ENCODE measurements at regions not wholly inside any gene's neighbourhood (a gene's known extent, or its start where the extent isn't known, plus 50 kb on each side); places are given as distances from the start of the nearest gene placed in this dataset.

- TF ChIP-seq CTCF (IDR thresholded peaks at IDR 0.05): no peak
- DNase-seq (ENCODE audit: low spot score): no peak
- no peak for ATAC-seq (ENCODE audit: low FRiP score)
These were observed 104.5 kb downstream of the RBFOX3 start for GRCh38 chr17:79506150-79506870.

- no peak for TF ChIP-seq CTCF (IDR thresholded peaks at IDR 0.05)
- ATAC-seq (ENCODE audit: low FRiP score) (no peak), DNase-seq (ENCODE audit: low spot score) (no peak)
These were observed 105.7 kb downstream of the RBFOX3 start for GRCh38 chr17:79505199-79505598.

GRCh38 chr17:79504181-79504605 lies 106.7 kb downstream of the RBFOX3 start:
- no peak for TF ChIP-seq CTCF (IDR thresholded peaks at IDR 0.05)
- ATAC-seq (ENCODE audit: low FRiP score) (no peak), DNase-seq (ENCODE audit: low spot score) (no peak)

GRCh38 chr17:79503126-79503839 lies 107.6 kb downstream of the RBFOX3 start:
- ATAC-seq (ENCODE audit: low FRiP score) (no peak), DNase-seq (ENCODE audit: low spot score) (no peak)
- TF ChIP-seq CTCF (IDR thresholded peaks at IDR 0.05): no peak

GRCh38 chr17:79501910-79502309 lies 108.9 kb downstream of the RBFOX3 start:
- no peak for ATAC-seq (ENCODE audit: low FRiP score)
- no peak for DNase-seq (ENCODE audit: low spot score)
- TF ChIP-seq CTCF (IDR thresholded peaks at IDR 0.05): no peak

- no peak for TF ChIP-seq CTCF (IDR thresholded peaks at IDR 0.05)
- DNase-seq (ENCODE audit: low spot score): no peak
These were observed 109.9 kb downstream of the RBFOX3 start for GRCh38 chr17:79500745-79501618.

More at GRCh38 chr17:79500745-79501618, 109.9 kb downstream of the RBFOX3 start:
- ATAC-seq (ENCODE audit: low FRiP score): no peak
